Stimulated activated CD4-positive, alpha-beta T cell treated with anti-CD3 and anti-CD28 coated beads, TNF-alpha, amount 100 ng/mL, for 4 hours (primary cell): ENCODE measurements at regions not wholly inside any gene's neighbourhood (a gene's known extent, or its start where the extent isn't known, plus 50 kb on each side); places are given as distances from the start of the nearest gene placed in this dataset.

Experiments used
- DNase-seq, 3 experiments: peaks; one replicate each; pipeline ENCODE4 v3.0.0-alpha.2; 2020; ENCODE audit warnings: low read depth in 3 of 3

- DNase-seq: no peak
These were observed 619.4 kb upstream of the CDH4 start for GRCh38 chr20:60632391-60633262.

- DNase-seq: no peak
These were observed 617.4 kb upstream of the CDH4 start for GRCh38 chr20:60634491-60635172.

GRCh38 chr20:60636417-60636816 is 615.6 kb upstream of the CDH4 start:
- DNase-seq: no peak

GRCh38 chr20:60637801-60638200 is 614.3 kb upstream of the CDH4 start:
- DNase-seq: no peak

- no peak for DNase-seq
These were observed 613.5 kb upstream of the CDH4 start for GRCh38 chr20:60638430-60639098.

- no peak for DNase-seq
These were observed 610.1 kb upstream of the CDH4 start for GRCh38 chr20:60641879-60642447.

- DNase-seq: no peak
These were observed 609.5 kb upstream of the CDH4 start for GRCh38 chr20:60642541-60642940.

GRCh38 chr20:60648556-60648955 is 603.5 kb upstream of the CDH4 start:
- DNase-seq: no peak

- no peak for DNase-seq
These were observed 602.5 kb upstream of the CDH4 start for GRCh38 chr20:60649541-60649940.

GRCh38 chr20:60650087-60650486 is 602.0 kb upstream of the CDH4 start:
- DNase-seq: no peak

- no peak for DNase-seq
These were observed 600.0 kb upstream of the CDH4 start for GRCh38 chr20:60652046-60652445.

GRCh38 chr20:60652615-60653014 is 599.4 kb upstream of the CDH4 start:
- DNase-seq: no peak

GRCh38 chr20:60653111-60653845 is 598.8 kb upstream of the CDH4 start:
- DNase-seq: no peak

- DNase-seq: no peak
These were observed 593.4 kb upstream of the CDH4 start for GRCh38 chr20:60658681-60659080.

GRCh38 chr20:60659240-60659639 is 592.8 kb upstream of the CDH4 start:
- DNase-seq: no peak

GRCh38 chr20:60662307-60662706 is 589.8 kb upstream of the CDH4 start:
- DNase-seq: no peak

GRCh38 chr20:60664106-60664505 is 588.0 kb upstream of the CDH4 start:
- DNase-seq: no peak

GRCh38 chr20:60667641-60668040 is 584.4 kb upstream of the CDH4 start:
- no peak for DNase-seq

- no peak for DNase-seq
These were observed 582.9 kb upstream of the CDH4 start for GRCh38 chr20:60669211-60669610.

- DNase-seq: no peak
These were observed 576.0 kb upstream of the CDH4 start for GRCh38 chr20:60676011-60676410.

GRCh38 chr20:60677819-60678218 is 574.2 kb upstream of the CDH4 start:
- DNase-seq: no peak

- no peak for DNase-seq
These were observed 571.5 kb upstream of the CDH4 start for GRCh38 chr20:60680554-60680953.
